GM19023 (cell line): ENCODE measurements at regions not wholly inside any gene's neighbourhood (a gene's known extent, or its start where the extent isn't known, plus 50 kb on each side); places are given as distances from the start of the nearest gene placed in this dataset.
"Not testable (repeated sequence)": the region's sequence is repeated elsewhere in the genome, so short reads cannot be mapped to it uniquely, and the experiment has no call there.

Experiments
- ATAC-seq: cut with Tn5 transposase; IDR thresholded peaks from one replicate; pipeline ENCODE4 v1.9.1; 2021; ENCODE audit warnings: mild to moderate bottlenecking, moderate library complexity; ENCODE audit not compliant: unreplicated experiment

GRCh38 chr2:106339609-106340008 is 128.6 kb downstream of the RGPD3 start:
- ATAC-seq, result no peak

- ATAC-seq, result no peak
Observed at GRCh38 chr2:106339132-106339531, 129.1 kb downstream of the RGPD3 start.

GRCh38 chr2:106338043-106338442 is 130.2 kb downstream of the RGPD3 start:
- no peak for ATAC-seq

- no peak for ATAC-seq
Observed at GRCh38 chr2:106336737-106337136, 131.5 kb downstream of the RGPD3 start.

GRCh38 chr2:106336108-106336507 is 132.1 kb downstream of the RGPD3 start:
- no peak for ATAC-seq

- ATAC-seq, result no peak
Observed at GRCh38 chr2:106334802-106335201, 133.4 kb downstream of the RGPD3 start.

- not testable (repeated sequence) for ATAC-seq
Observed at GRCh38 chr2:106333253-106333873, 134.8 kb downstream of the RGPD3 start.

- ATAC-seq, result no peak
Observed at GRCh38 chr2:106332054-106332453, 136.2 kb downstream of the RGPD3 start.

- not testable (repeated sequence) for ATAC-seq
Observed at GRCh38 chr2:106330384-106331261, 136.5 kb upstream of the UXS1 start.

GRCh38 chr2:106323337-106324013 is 129.4 kb upstream of the UXS1 start:
- ATAC-seq, result no peak

- no peak for ATAC-seq
Observed at GRCh38 chr2:106322281-106322680, 128.2 kb upstream of the UXS1 start.

GRCh38 chr2:106320439-106320838 is 126.3 kb upstream of the UXS1 start:
- ATAC-seq, result not testable (repeated sequence)

GRCh38 chr2:106316915-106317314 is 122.8 kb upstream of the UXS1 start:
- no peak for ATAC-seq

GRCh38 chr2:106314444-106314843 is 120.3 kb upstream of the UXS1 start:
- no peak for ATAC-seq

- no peak for ATAC-seq
Observed at GRCh38 chr2:106311041-106311370, 116.9 kb upstream of the UXS1 start.

- no peak for ATAC-seq
Observed at GRCh38 chr2:106307860-106308259, 113.8 kb upstream of the UXS1 start.

GRCh38 chr2:106306387-106306786 is 112.3 kb upstream of the UXS1 start:
- ATAC-seq, result no peak

GRCh38 chr2:106304612-106305184 is 110.6 kb upstream of the UXS1 start:
- ATAC-seq, result no peak

- no peak for ATAC-seq
Observed at GRCh38 chr2:106299696-106300095, 105.6 kb upstream of the UXS1 start.

- ATAC-seq, result no peak
Observed at GRCh38 chr2:106296182-106296815, 102.2 kb upstream of the UXS1 start.

GRCh38 chr2:106294182-106294581 is 100.1 kb upstream of the UXS1 start:
- no peak for ATAC-seq
